ENCODE measurements at regions not wholly inside any gene's neighbourhood (a gene's known extent, or its start where the extent isn't known, plus 50 kb on each side); places are given as distances from the start of the nearest gene placed in this dataset.

DNA sequence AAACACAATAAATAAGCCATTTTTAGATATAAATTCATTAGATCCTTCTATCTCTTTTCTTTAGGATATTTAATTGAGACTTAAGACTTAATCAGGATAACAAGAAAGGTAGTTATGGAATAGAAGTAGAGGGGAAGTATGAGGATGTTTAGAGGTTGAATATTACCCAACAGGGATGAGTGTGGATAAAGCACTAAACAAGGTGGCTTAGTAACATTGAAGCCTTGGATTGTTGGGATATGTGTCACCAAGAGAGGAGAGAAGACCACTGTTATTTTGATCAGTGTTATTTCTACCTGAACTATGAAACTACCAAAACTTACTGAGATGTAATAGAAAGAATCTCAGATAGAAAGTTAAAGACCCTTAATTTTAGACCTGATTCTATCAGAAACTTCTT lies 405.7 kb downstream of the PIK3C3 start:
- no peaks in the 10 kb centered on the region for H3K27me3 ChIP-seq (ENCODE audit: insufficient read depth, low read depth)
- H3K27ac ChIP-seq: no peak overlapping the region
- no peak for DNase-seq
- ChIA-PET CTCF (no interaction called here), POLR2A (ENCODE audit: unreplicated experiment) (no interaction called here)
- no peak for TF ChIP-seq EZH2 (IDR thresholded peaks at IDR 0.05; ENCODE audit: low read depth)
- TF ChIP-seq, protein P1, sequence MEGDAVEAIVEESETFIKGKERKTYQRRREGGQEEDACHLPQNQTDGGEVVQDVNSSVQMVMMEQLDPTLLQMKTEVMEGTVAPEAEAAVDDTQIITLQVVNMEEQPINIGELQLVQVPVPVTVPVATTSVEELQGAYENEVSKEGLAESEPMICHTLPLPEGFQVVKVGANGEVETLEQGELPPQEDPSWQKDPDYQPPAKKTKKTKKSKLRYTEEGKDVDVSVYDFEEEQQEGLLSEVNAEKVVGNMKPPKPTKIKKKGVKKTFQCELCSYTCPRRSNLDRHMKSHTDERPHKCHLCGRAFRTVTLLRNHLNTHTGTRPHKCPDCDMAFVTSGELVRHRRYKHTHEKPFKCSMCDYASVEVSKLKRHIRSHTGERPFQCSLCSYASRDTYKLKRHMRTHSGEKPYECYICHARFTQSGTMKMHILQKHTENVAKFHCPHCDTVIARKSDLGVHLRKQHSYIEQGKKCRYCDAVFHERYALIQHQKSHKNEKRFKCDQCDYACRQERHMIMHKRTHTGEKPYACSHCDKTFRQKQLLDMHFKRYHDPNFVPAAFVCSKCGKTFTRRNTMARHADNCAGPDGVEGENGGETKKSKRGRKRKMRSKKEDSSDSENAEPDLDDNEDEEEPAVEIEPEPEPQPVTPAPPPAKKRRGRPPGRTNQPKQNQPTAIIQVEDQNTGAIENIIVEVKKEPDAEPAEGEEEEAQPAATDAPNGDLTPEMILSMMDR (conservative IDR thresholded peaks at IDR 0.05): no peak
- no peak overlapping the region for H3K4me3 ChIP-seq
- BruUV-seq (replicated peaks): no TSS peak
- H3K9me2 ChIP-seq (ENCODE audit: insufficient read depth): no peaks in the 10 kb centered on the region
- H2AFZ ChIP-seq: no peak overlapping the region
- no peaks in the 10 kb centered on the region for H3K4me1 ChIP-seq (replicated peaks; ENCODE audit: insufficient read depth)
- H4K20me1 ChIP-seq (ENCODE audit: insufficient read depth): no peaks in the 10 kb centered on the region
- H3K9me3 ChIP-seq (ENCODE audit: insufficient read depth, low read depth): no peaks in the 10 kb centered on the region
- no peaks in the 10 kb centered on the region for H3F3A ChIP-seq (ENCODE audit: insufficient read depth, low read depth)
- no peaks in the 10 kb centered on the region for H3K79me2 ChIP-seq (ENCODE audit: low read depth)
- H3K36me3 ChIP-seq (ENCODE audit: low read depth): no peaks in the 10 kb centered on the region
- intact Hi-C loops (cut with micrococcal nuclease; ENCODE audit: unreplicated experiment): no loop called here
- no peak overlapping the region for H3K4me2 ChIP-seq

DNA sequence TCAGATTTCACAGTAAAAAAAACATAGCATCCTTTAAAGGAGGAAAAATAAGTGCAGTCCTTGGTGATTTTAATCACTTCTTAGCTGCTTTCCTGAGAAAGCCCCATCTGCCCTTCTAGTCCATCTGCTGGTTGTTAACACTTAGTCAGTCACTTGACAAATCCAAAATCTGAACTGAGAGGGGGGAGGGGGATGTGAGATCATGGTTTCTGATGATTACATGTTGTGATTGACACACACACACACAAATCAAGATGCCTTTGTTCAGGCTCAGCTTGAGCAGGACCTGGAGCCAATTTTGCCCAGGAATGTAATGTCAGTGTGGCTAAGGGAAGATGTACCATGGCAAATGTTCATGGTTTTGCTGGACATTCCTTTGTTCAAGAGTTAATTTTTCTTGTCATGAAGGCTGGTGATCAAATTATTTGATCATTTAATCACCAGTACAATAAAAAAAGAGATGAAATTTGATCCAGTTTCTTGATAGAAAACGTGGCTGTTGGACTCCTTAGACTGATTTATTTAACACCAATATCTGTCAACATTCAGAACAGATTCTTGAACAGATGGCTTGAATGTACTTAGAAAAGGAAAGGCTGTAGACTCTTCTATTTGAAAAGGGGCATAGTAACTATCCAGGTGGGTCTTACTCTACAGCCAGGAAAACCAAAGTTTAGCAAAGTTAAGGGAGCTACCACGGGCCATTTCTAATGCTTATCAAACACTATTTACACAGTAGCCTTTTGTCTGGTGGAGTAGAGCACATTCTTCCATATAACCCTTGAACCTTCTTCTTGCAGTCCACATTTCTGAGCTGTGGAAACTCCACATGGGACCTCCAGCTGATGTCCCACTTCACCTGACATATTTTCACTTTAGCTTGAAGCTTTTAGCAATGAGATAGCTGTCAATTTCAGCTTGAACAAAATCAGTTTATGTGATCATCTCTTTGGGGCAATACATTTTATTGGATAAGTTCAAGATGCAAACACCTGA lies 408.7 kb downstream of the PIK3C3 start:
- no peaks in the 10 kb centered on the region for H3K36me3 ChIP-seq (ENCODE audit: low read depth)
- H3K4me3 ChIP-seq: no peak overlapping the region
- ChIA-PET CTCF (no interaction called here), POLR2A (ENCODE audit: unreplicated experiment) (no interaction called here)
- no peaks in the 10 kb centered on the region for H3F3A ChIP-seq (ENCODE audit: insufficient read depth, low read depth)
- no peaks in the 10 kb centered on the region for H3K4me1 ChIP-seq (replicated peaks; ENCODE audit: insufficient read depth)
- no peaks in the 10 kb centered on the region for H3K27me3 ChIP-seq (ENCODE audit: insufficient read depth, low read depth)
- H4K20me1 ChIP-seq (ENCODE audit: insufficient read depth): no peaks in the 10 kb centered on the region
- H3K27ac ChIP-seq: no peak overlapping the region
- no peak overlapping the region for H3K4me2 ChIP-seq
- H3K79me2 ChIP-seq (ENCODE audit: low read depth): no peaks in the 10 kb centered on the region
- no peak for TF ChIP-seq EZH2 (IDR thresholded peaks at IDR 0.05; ENCODE audit: low read depth)
- TF ChIP-seq, protein P1 (conservative IDR thresholded peaks at IDR 0.05): no peak
- H3K9me3 ChIP-seq (ENCODE audit: insufficient read depth, low read depth): no peaks in the 10 kb centered on the region
- H3K9me2 ChIP-seq (ENCODE audit: insufficient read depth): no peaks in the 10 kb centered on the region
- DNase-seq: no peak
- intact Hi-C loops (cut with micrococcal nuclease; ENCODE audit: unreplicated experiment): no loop called here
- no peak overlapping the region for H2AFZ ChIP-seq
- BruUV-seq (replicated peaks): no TSS peak

DNA sequence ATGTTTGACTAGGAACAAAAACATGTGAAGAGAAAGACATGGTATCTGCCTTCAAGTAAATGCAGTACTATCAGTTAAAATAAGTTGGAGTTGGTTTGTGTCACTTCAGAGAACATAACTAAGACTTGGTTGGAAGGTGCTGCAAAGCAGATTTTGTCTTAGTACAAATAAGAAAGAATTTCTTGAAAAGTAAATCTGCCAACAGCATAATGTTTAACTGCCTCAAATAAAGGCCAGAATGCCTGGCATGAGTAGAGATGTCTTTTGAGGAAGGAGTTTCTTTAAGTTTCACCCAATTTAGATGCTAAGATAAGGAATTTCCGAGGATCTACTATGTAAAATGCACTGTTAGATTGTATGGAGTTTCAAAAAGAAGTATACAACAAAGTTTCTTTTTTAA lies 409.7 kb downstream of the PIK3C3 start:
- Histone ChIP-seq H3K9me3 (ENCODE audit: insufficient read depth, low read depth) (no peaks in the 10 kb centered on the region), H3K36me3 (ENCODE audit: low read depth) (no peaks in the 10 kb centered on the region), H3F3A (ENCODE audit: insufficient read depth, low read depth) (no peaks in the 10 kb centered on the region), H3K9me2 (ENCODE audit: insufficient read depth) (no peaks in the 10 kb centered on the region), H3K27me3 (ENCODE audit: insufficient read depth, low read depth) (no peaks in the 10 kb centered on the region), H3K4me3 (no peak overlapping the region), H2AFZ (no peak overlapping the region), H4K20me1 (ENCODE audit: insufficient read depth) (no peaks in the 10 kb centered on the region), H3K27ac (no peak overlapping the region), H3K79me2 (ENCODE audit: low read depth) (no peaks in the 10 kb centered on the region), H3K4me1 (replicated peaks; ENCODE audit: insufficient read depth) (no peaks in the 10 kb centered on the region), H3K4me2 (no peak overlapping the region)
- ChIA-PET CTCF (no interaction called here), POLR2A (ENCODE audit: unreplicated experiment) (no interaction called here)
- TF ChIP-seq, protein P1 (conservative IDR thresholded peaks at IDR 0.05): no peak
- no peak for TF ChIP-seq EZH2 (IDR thresholded peaks at IDR 0.05; ENCODE audit: low read depth)
- DNase-seq: no peak
- no TSS peak for BruUV-seq (replicated peaks)
- intact Hi-C loops (cut with micrococcal nuclease; ENCODE audit: unreplicated experiment): no loop called here
